ENCODE measurements at regions not wholly inside any gene's neighbourhood (a gene's known extent, or its start where the extent isn't known, plus 50 kb on each side); places are given as distances from the start of the nearest gene placed in this dataset.

DNA sequence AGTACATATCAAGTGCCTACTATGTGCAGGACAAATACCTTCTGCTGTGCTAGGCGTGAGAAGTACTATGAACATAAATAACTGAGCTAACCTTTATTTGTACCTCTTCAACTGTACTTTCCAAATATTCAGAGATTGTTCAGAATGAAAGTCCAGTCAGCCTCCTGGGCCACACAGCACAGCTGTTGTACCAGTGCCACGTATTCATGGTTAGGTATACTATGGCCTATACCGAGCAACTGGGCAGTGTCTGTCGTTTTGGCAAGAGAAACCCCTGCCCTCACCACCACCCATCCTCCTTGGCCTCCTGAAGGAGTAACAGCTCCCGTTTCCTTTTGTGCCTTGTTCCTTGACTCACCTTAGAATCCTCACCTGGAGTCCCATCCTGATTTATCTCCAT is 53.0 kb downstream of the RASSF10 start:
- no peak overlapping the region for H3K4me3 ChIP-seq
- no peaks in the 10 kb centered on the region for H3K36me3 ChIP-seq
- H3K4me1 ChIP-seq: no peaks in the 10 kb centered on the region
- DNase-seq (ENCODE audit: low spot score in 2 of 2): no peak
- H3K27me3 ChIP-seq: no peaks in the 10 kb centered on the region
- no peaks in the 10 kb centered on the region for H3K9me3 ChIP-seq
- TF ChIP-seq, protein P1, sequence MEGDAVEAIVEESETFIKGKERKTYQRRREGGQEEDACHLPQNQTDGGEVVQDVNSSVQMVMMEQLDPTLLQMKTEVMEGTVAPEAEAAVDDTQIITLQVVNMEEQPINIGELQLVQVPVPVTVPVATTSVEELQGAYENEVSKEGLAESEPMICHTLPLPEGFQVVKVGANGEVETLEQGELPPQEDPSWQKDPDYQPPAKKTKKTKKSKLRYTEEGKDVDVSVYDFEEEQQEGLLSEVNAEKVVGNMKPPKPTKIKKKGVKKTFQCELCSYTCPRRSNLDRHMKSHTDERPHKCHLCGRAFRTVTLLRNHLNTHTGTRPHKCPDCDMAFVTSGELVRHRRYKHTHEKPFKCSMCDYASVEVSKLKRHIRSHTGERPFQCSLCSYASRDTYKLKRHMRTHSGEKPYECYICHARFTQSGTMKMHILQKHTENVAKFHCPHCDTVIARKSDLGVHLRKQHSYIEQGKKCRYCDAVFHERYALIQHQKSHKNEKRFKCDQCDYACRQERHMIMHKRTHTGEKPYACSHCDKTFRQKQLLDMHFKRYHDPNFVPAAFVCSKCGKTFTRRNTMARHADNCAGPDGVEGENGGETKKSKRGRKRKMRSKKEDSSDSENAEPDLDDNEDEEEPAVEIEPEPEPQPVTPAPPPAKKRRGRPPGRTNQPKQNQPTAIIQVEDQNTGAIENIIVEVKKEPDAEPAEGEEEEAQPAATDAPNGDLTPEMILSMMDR (IDR thresholded peaks at IDR 0.05): no peak
- intact Hi-C loops (cut with DNase I): no loop called here
- H3K27ac ChIP-seq: no peak overlapping the region

DNA sequence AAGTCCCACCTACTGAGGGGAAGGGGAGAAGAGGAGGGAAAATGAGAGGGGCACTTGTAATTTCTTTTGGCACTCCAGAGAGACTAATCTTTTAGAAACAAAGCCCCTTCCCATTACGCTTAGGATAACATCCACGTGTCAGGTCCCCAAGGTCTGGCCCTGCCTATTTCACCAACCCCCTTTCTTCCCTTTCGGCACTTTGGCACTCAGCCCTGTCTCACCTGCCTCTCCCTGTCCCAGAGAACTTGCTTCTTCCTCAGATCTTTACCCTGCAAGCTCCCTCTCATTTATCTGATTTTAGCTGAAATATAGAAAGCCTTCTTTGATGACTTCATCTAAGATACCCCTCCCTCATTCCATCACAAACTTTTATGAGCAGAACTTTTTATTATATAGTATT is 55.5 kb downstream of the RASSF10 start:
- DNase-seq (ENCODE audit: low spot score in 2 of 2): no peak
- intact Hi-C loops (cut with DNase I): no loop called here
- Histone ChIP-seq H3K27ac (no peak overlapping the region), H3K27me3 (no peaks in the 10 kb centered on the region), H3K4me1 (no peaks in the 10 kb centered on the region), H3K9me3 (no peaks in the 10 kb centered on the region), H3K36me3 (no peaks in the 10 kb centered on the region), H3K4me3 (no peak overlapping the region)
- TF ChIP-seq, protein P1 (IDR thresholded peaks at IDR 0.05): no peak

DNA sequence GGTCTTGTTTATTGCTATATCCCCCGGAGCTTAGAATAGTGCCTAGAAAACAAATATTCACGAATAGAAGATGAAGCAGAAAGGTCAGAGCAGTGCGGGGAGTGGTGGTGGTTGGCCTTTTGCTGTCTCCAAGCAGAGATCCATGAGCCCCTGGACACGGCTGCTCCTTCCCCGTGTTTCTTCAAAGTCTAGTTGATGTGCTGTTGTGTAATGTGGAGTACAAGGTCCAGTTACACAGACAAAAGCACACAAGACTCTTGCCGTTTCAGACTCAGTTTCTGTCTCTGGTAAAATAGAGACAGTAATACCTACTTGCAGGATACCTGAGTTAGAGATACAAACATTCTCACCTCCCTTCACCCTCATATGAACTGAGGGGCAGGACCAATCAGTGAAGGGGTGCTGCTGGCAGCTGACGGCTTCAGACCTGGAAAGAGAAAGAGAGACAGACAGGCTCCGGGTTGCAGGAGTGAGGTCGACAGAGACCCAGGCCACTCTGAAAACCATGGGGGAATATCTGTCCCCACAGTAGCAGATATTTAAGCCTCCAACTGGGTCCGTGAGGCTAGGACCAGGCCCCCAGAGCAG is 56.2 kb downstream of the RASSF10 start:
- intact Hi-C loops (cut with DNase I): no loop called here
- Histone ChIP-seq H3K9me3 (no peaks in the 10 kb centered on the region), H3K4me3 (no peak overlapping the region), H3K36me3 (no peaks in the 10 kb centered on the region), H3K4me1 (no peaks in the 10 kb centered on the region), H3K27me3 (no peaks in the 10 kb centered on the region), H3K27ac (no peak overlapping the region)
- TF ChIP-seq, protein P1 (IDR thresholded peaks at IDR 0.05): no peak
- DNase-seq (ENCODE audit: low spot score in 2 of 2): no peak

GRCh38 chr11:13068211-13068610 is 59.1 kb downstream of the RASSF10 start:
- intact Hi-C loops (cut with DNase I): no loop called here
- TF ChIP-seq, protein P1 (IDR thresholded peaks at IDR 0.05): no peak
- Histone ChIP-seq H3K4me3 (no peak overlapping the region), H3K27me3 (no peaks in the 10 kb centered on the region), H3K9me3 (no peaks in the 10 kb centered on the region), H3K36me3 (no peaks in the 10 kb centered on the region), H3K4me1 (no peaks in the 10 kb centered on the region), H3K27ac (no peak overlapping the region)
- DNase-seq (ENCODE audit: low spot score in 2 of 2): no peak

DNA sequence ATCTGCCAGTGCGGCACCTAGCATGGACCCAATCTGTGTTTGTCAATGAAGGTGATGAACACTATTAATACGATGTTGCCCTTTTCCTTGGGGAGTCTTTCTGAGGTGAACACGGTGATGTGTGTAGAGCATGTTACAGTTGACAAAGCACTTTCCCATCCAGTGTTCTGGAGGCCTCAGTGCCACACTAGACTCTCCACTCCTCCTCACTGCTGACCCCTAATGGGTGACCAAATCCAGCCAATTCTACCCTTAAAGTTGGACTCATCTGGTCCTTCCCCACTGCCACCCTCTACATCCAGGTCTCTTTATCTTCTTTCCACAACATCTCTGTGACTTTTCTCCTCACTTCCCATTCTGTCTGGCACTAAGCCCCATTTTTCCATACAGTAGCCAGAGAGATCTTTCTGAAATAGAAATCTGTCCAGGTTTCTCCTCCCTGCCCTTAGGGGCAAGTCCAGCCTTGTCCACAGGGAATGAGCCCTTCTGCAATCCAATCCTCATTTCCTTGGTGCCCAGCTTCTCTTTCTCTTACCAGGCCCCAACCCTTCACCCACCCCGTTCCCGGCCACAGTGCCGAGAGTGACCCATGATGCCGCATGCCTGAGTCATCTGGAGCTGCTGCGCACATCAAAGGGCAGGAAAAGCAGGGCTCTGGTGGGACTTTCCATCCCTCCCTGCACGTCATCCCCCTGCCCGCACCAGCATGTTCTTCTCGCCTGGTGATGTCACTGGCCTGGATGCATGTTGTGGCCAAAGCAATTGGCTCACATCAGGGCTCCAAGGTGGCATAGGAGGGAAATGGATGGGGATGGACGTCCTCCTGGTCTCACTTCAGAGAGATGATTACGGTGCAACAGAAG is 64.2 kb downstream of the RASSF10 start:
- DNase-seq (ENCODE audit: low spot score in 2 of 2): no peak
- Histone ChIP-seq H3K9me3 (no peaks in the 10 kb centered on the region), H3K36me3 (no peaks in the 10 kb centered on the region), H3K27me3 (no peaks in the 10 kb centered on the region), H3K27ac (no peak overlapping the region), H3K4me1 (no peaks in the 10 kb centered on the region), H3K4me3 (no peak overlapping the region)
- intact Hi-C loops (cut with DNase I): no loop called here
- TF ChIP-seq, protein P1 (IDR thresholded peaks at IDR 0.05): no peak
